ENCODE measurements at regions not wholly inside any gene's neighbourhood (a gene's known extent, or its start where the extent isn't known, plus 50 kb on each side); places are given as distances from the start of the nearest gene placed in this dataset.

GRCh38 chr12:16716928-16717327, 111.0 kb upstream of the LMO3 start:
- H3K4me3 ChIP-seq = no peak overlapping the region
- H3K9me3 ChIP-seq = no peaks in the 10 kb centered on the region
- no peaks in the 10 kb centered on the region for H3K4me1 ChIP-seq (ENCODE audit: insufficient read depth)
- TF ChIP-seq EP300 (IDR thresholded peaks at IDR 0.05) (no peak), POLR2A (IDR thresholded peaks at IDR 0.05) (no peak), CTCF (IDR thresholded peaks at IDR 0.05) (no peak)
- H3K27ac ChIP-seq = no peak overlapping the region
- no peak for DNase-seq
- 68 to 76% (median 70%) methylated on average over 5 of the region's 5 CpGs for WGBS, 3 donors
- intact Hi-C loops (cut with DNase I) = no loop called here
- no peaks in the 10 kb centered on the region for H3K36me3 ChIP-seq
- no peaks in the 10 kb centered on the region for H3K27me3 ChIP-seq

GRCh38 chr12:16692099-16692498, 86.1 kb upstream of the LMO3 start:
- WGBS, 3 donors = 91 to 95% (median 94%) methylated on average over 3 of the region's 3 CpGs
- no peak for TF ChIP-seq EP300 (IDR thresholded peaks at IDR 0.05)
- TF ChIP-seq POLR2A (IDR thresholded peaks at IDR 0.05) = no peak
- TF ChIP-seq CTCF (IDR thresholded peaks at IDR 0.05) = no peak

GRCh38 chr12:16691624-16692023, 85.7 kb upstream of the LMO3 start:
- H3K36me3 ChIP-seq = no peaks in the 10 kb centered on the region
- H3K27ac ChIP-seq = no peak overlapping the region
- DNase-seq = no peak
- no peaks in the 10 kb centered on the region for H3K27me3 ChIP-seq
- no peaks in the 10 kb centered on the region for H3K9me3 ChIP-seq
- no peaks in the 10 kb centered on the region for H3K4me1 ChIP-seq (ENCODE audit: insufficient read depth)
- intact Hi-C loops (cut with DNase I) = no loop called here
- no peak overlapping the region for H3K4me3 ChIP-seq
- 86 to 89% (median 88%) methylated on average over 2 of the region's 2 CpGs for WGBS, 3 donors
- TF ChIP-seq CTCF (IDR thresholded peaks at IDR 0.05) (no peak), POLR2A (IDR thresholded peaks at IDR 0.05) (no peak), EP300 (IDR thresholded peaks at IDR 0.05) (no peak)

More at GRCh38 chr12:16692099-16692498, 86.1 kb upstream of the LMO3 start:
- Histone ChIP-seq H3K4me1 (ENCODE audit: insufficient read depth) (no peaks in the 10 kb centered on the region), H3K36me3 (no peaks in the 10 kb centered on the region), H3K27me3 (no peaks in the 10 kb centered on the region), H3K4me3 (no peak overlapping the region), H3K27ac (no peak overlapping the region), H3K9me3 (no peaks in the 10 kb centered on the region)
- no peak for DNase-seq
- intact Hi-C loops (cut with DNase I) = no loop called here

- no peak for DNase-seq
- intact Hi-C loops (cut with DNase I) = no loop called here
- H3K4me1 ChIP-seq (ENCODE audit: insufficient read depth) = no peaks in the 10 kb centered on the region
- H3K9me3 ChIP-seq = no peaks in the 10 kb centered on the region
- no peaks in the 10 kb centered on the region for H3K36me3 ChIP-seq
- H3K27me3 ChIP-seq = no peaks in the 10 kb centered on the region
- no peak overlapping the region for H3K4me3 ChIP-seq
- no peak overlapping the region for H3K27ac ChIP-seq
- 39 to 67% (median 59%) methylated on average over 1 of the region's 1 CpG for WGBS, 3 donors
- TF ChIP-seq POLR2A (IDR thresholded peaks at IDR 0.05) = no peak
Observed at GRCh38 chr12:16688200-16688599, 82.2 kb upstream of the LMO3 start.

- DNase-seq = no peak
- no peaks in the 10 kb centered on the region for H3K27me3 ChIP-seq
- H3K4me1 ChIP-seq (ENCODE audit: insufficient read depth) = no peaks in the 10 kb centered on the region
- intact Hi-C loops (cut with DNase I) = no loop called here
- H3K36me3 ChIP-seq = no peaks in the 10 kb centered on the region
- H3K4me3 ChIP-seq = no peak overlapping the region
- no peak for TF ChIP-seq CTCF (IDR thresholded peaks at IDR 0.05)
- TF ChIP-seq EP300 (IDR thresholded peaks at IDR 0.05) = no peak
- no peak for TF ChIP-seq POLR2A (IDR thresholded peaks at IDR 0.05)
- no peaks in the 10 kb centered on the region for H3K9me3 ChIP-seq
- no peak overlapping the region for H3K27ac ChIP-seq
- 74 to 77% (median 75%) methylated on average over 4 of the region's 4 CpGs for WGBS, 3 donors
Observed at GRCh38 chr12:16685107-16685506, 79.1 kb upstream of the LMO3 start.
